Stimulated activated CD8-positive, alpha-beta memory T cell treated with anti-CD3 and anti-CD28 coated beads, Interleukin-15, amount 100 ng/mL, for 48 hours (primary cell): ENCODE measurements at regions not wholly inside any gene's neighbourhood (a gene's known extent, or its start where the extent isn't known, plus 50 kb on each side); places are given as distances from the start of the nearest gene placed in this dataset.
"Not testable (repeated sequence)": the region's sequence is repeated elsewhere in the genome, so short reads cannot be mapped to it uniquely, and the experiment has no call there.

Source experiments
- DNase-seq, 2 donors: peaks; one replicate each; pipeline ENCODE4 v3.0.0-alpha.2; 2020; ENCODE audit warnings: low read depth in 2 of 2

- DNase-seq = no peak
These were observed 100.2 kb downstream of the FBXO8 start for GRCh38 chr4:174183259-174183658.

GRCh38 chr4:174181827-174182226 is 101.6 kb downstream of the FBXO8 start:
- DNase-seq = no peak

- DNase-seq = no peak
These were observed 105.9 kb downstream of the FBXO8 start for GRCh38 chr4:174177536-174177935.

- not testable (repeated sequence) for DNase-seq
These were observed 107.6 kb downstream of the FBXO8 start for GRCh38 chr4:174175836-174176235.

- no peak for DNase-seq
These were observed 110.1 kb downstream of the FBXO8 start for GRCh38 chr4:174173360-174173759.

GRCh38 chr4:174172274-174172673 is 111.2 kb downstream of the FBXO8 start:
- no peak for DNase-seq

- DNase-seq = no peak
These were observed 112.6 kb downstream of the FBXO8 start for GRCh38 chr4:174170906-174171305.

GRCh38 chr4:174170091-174170490 is 113.4 kb downstream of the FBXO8 start:
- DNase-seq = no peak

GRCh38 chr4:174157106-174157607 is 126.3 kb downstream of the FBXO8 start:
- DNase-seq = no peak

- DNase-seq = no peak
These were observed 127.1 kb downstream of the FBXO8 start for GRCh38 chr4:174156239-174156826.

- DNase-seq = no peak
These were observed 129.1 kb downstream of the FBXO8 start for GRCh38 chr4:174154215-174154854.

GRCh38 chr4:174152717-174153466 is 130.6 kb downstream of the FBXO8 start:
- no peak for DNase-seq

GRCh38 chr4:174147863-174148262 is 135.6 kb downstream of the FBXO8 start:
- no peak for DNase-seq

- DNase-seq = no peak
These were observed 139.4 kb downstream of the FBXO8 start for GRCh38 chr4:174144106-174144505.

GRCh38 chr4:174141876-174142275 is 141.6 kb downstream of the FBXO8 start:
- DNase-seq = no peak

GRCh38 chr4:174138616-174139015 is 144.9 kb downstream of the FBXO8 start:
- DNase-seq = no peak

GRCh38 chr4:174137698-174138097 is 145.8 kb downstream of the FBXO8 start:
- no peak for DNase-seq

GRCh38 chr4:174135936-174136406 is 147.5 kb downstream of the FBXO8 start:
- DNase-seq = no peak

GRCh38 chr4:174135530-174135929 is 147.9 kb downstream of the FBXO8 start:
- DNase-seq = no peak

- DNase-seq = no peak
These were observed 149.1 kb downstream of the FBXO8 start for GRCh38 chr4:174134361-174134760.

GRCh38 chr4:174133551-174133950 is 149.9 kb downstream of the FBXO8 start:
- DNase-seq = no peak

GRCh38 chr4:174131901-174132300 is 151.6 kb downstream of the FBXO8 start:
- DNase-seq = no peak

- DNase-seq = no peak
These were observed 160.8 kb downstream of the FBXO8 start for GRCh38 chr4:174122705-174123104.
